ENCODE measurements at regions not wholly inside any gene's neighbourhood (a gene's known extent, or its start where the extent isn't known, plus 50 kb on each side); places are given as distances from the start of the nearest gene placed in this dataset.

- TF ChIP-seq GRHL2 (CRISPR knock-in tag; IDR thresholded peaks at IDR 0.05; ENCODE audit: insufficient replicate concordance, severe bottlenecking) (no peak), MAX (CRISPR knock-in tag; IDR thresholded peaks at IDR 0.05) (no peak), IRF1 (CRISPR knock-in tag; IDR thresholded peaks at IDR 0.05) (no peak), ZNF317 (CRISPR knock-in tag; IDR thresholded peaks at IDR 0.05; ENCODE audit: borderline replicate concordance, low read depth) (no peak), ELF4 (CRISPR knock-in tag; IDR thresholded peaks at IDR 0.05; ENCODE audit: low read depth) (no peak), ATF1 (CRISPR knock-in tag; IDR thresholded peaks at IDR 0.05) (no peak), ZBTB43 (CRISPR knock-in tag; IDR thresholded peaks at IDR 0.05) (no peak), ZNF138 (CRISPR knock-in tag; conservative IDR thresholded peaks at IDR 0.05) (no peak), CDX4 (CRISPR knock-in tag; IDR thresholded peaks at IDR 0.05; ENCODE audit: borderline replicate concordance) (no peak), E2F5 (CRISPR knock-in tag; IDR thresholded peaks at IDR 0.05) (no peak)
Measured at GRCh38 chr2:107634172-107634571, 192.5 kb upstream of the RGPD4 start (continued).

- H3K9me3 Mint-ChIP-seq = peaks cover 58% of the 10 kb centered on the region
- ATAC-seq = no peak
- peaks cover 19% of the 10 kb centered on the region for H3K36me3 Mint-ChIP-seq
- H3K27me3 Mint-ChIP-seq (ENCODE audit: low read depth) = no peaks in the 10 kb centered on the region
- H3K4me1 Mint-ChIP-seq = no peaks in the 10 kb centered on the region
- ChIA-PET POLR2A (no interaction called here), CTCF (interaction anchor here (0.7 kb wide), 1 partner anchor 695 kb away, joined by 3 read pairs; no protein-coding TSS in a partner anchor)
- TF ChIP-seq ZBTB43 (CRISPR knock-in tag; IDR thresholded peaks at IDR 0.05) = no peak
- TF ChIP-seq ZNF423 (CRISPR knock-in tag; IDR thresholded peaks at IDR 0.05) = no peak
- no peak for TF ChIP-seq ZBTB21 (CRISPR knock-in tag; IDR thresholded peaks at IDR 0.05; ENCODE audit: borderline replicate concordance)
- no peak for TF ChIP-seq ERG (CRISPR knock-in tag; IDR thresholded peaks at IDR 0.05)
- no peak for TF ChIP-seq ZNF671 (CRISPR knock-in tag; IDR thresholded peaks at IDR 0.05)
- TF ChIP-seq ATF3 (CRISPR knock-in tag; conservative IDR thresholded peaks at IDR 0.05) = no peak
- TF ChIP-seq ZNF416 (CRISPR knock-in tag; IDR thresholded peaks at IDR 0.05) = no peak
- TF ChIP-seq ZNF121 (CRISPR knock-in tag; IDR thresholded peaks at IDR 0.05) = no peak
- no peak for TF ChIP-seq TP53 (CRISPR knock-in tag; IDR thresholded peaks at IDR 0.05)
- no peak for TF ChIP-seq USF2 (CRISPR knock-in tag; IDR thresholded peaks at IDR 0.05)
- TF ChIP-seq JAZF1 (CRISPR knock-in tag; IDR thresholded peaks at IDR 0.05) = no peak
- H3K4me3 Mint-ChIP-seq = no peak overlapping the region
- H3K27ac Mint-ChIP-seq = no peak overlapping the region
- no peak for DNase-seq (ENCODE audit: low spot score)
Measured at GRCh38 chr2:107635883-107636282, 190.8 kb upstream of the RGPD4 start.
